ENCODE measurements at regions not wholly inside any gene's neighbourhood (a gene's known extent, or its start where the extent isn't known, plus 50 kb on each side); places are given as distances from the start of the nearest gene placed in this dataset.

DNA sequence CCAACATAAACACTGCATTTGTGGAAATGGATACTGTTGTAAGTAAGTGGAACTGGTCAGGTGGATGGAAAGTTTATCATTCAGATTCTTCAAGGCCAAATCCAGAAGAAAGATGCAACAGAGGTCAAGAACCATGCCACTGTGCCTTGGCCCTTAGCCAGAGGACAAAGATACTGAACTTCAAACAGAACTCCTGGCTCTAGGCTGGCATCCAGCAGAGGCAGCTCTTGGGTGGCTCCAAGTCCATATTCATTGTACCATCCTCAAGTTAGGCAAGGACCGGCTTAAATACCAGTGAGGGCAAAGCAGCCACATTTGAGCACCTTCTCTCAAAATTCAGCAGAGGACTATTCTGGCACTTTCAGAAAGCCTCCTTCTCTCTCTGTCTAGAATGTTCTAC lies 53.2 kb downstream of the DNAAF9 start:
- TF ChIP-seq, protein P1, sequence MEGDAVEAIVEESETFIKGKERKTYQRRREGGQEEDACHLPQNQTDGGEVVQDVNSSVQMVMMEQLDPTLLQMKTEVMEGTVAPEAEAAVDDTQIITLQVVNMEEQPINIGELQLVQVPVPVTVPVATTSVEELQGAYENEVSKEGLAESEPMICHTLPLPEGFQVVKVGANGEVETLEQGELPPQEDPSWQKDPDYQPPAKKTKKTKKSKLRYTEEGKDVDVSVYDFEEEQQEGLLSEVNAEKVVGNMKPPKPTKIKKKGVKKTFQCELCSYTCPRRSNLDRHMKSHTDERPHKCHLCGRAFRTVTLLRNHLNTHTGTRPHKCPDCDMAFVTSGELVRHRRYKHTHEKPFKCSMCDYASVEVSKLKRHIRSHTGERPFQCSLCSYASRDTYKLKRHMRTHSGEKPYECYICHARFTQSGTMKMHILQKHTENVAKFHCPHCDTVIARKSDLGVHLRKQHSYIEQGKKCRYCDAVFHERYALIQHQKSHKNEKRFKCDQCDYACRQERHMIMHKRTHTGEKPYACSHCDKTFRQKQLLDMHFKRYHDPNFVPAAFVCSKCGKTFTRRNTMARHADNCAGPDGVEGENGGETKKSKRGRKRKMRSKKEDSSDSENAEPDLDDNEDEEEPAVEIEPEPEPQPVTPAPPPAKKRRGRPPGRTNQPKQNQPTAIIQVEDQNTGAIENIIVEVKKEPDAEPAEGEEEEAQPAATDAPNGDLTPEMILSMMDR (conservative IDR thresholded peaks at IDR 0.05 in 1 of 2, IDR thresholded peaks at IDR 0.05 in 1 of 2; ENCODE audit: extremely low read depth in 1 of 2, insufficient read depth in 1 of 2, low read depth in 1 of 2, low read length in 2 of 2): no peak
- TF ChIP-seq EZH2 (IDR thresholded peaks at IDR 0.05; ENCODE audit: borderline replicate concordance, low read length): no peak
